ENCODE measurements at regions not wholly inside any gene's neighbourhood (a gene's known extent, or its start where the extent isn't known, plus 50 kb on each side); places are given as distances from the start of the nearest gene placed in this dataset.

DNA sequence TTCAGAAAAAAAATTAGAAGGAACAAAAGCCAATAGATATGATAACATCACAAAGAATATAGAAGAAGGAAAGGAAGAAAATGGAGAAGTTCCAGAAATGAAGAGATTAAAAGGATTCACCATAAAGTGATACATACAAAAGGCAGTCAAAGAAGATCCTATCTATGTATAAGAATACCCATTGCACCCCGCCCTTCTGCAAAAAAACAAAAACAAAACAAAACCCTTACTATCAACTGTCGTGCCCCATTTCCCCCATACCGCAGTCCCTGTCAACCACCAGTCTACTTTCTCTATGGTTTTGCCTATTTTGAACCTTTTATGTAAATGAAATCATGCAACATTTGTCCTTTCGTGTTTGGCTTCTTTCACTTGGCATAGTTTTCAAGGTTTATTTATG is 385.6 kb downstream of the PRDM5 start:
- TF ChIP-seq EZH2 (IDR thresholded peaks at IDR 0.05; ENCODE audit: low read length) = no peak
- TF ChIP-seq, protein P1, sequence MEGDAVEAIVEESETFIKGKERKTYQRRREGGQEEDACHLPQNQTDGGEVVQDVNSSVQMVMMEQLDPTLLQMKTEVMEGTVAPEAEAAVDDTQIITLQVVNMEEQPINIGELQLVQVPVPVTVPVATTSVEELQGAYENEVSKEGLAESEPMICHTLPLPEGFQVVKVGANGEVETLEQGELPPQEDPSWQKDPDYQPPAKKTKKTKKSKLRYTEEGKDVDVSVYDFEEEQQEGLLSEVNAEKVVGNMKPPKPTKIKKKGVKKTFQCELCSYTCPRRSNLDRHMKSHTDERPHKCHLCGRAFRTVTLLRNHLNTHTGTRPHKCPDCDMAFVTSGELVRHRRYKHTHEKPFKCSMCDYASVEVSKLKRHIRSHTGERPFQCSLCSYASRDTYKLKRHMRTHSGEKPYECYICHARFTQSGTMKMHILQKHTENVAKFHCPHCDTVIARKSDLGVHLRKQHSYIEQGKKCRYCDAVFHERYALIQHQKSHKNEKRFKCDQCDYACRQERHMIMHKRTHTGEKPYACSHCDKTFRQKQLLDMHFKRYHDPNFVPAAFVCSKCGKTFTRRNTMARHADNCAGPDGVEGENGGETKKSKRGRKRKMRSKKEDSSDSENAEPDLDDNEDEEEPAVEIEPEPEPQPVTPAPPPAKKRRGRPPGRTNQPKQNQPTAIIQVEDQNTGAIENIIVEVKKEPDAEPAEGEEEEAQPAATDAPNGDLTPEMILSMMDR (optimal IDR thresholded peaks at IDR 0.05 in 1 of 3, IDR thresholded peaks at IDR 0.05 in 1 of 3, conservative IDR thresholded peaks at IDR 0.05 in 1 of 3; ENCODE audit: extremely low read depth in 1 of 3, insufficient read depth in 2 of 3, low read length in 3 of 3) = no peak
